ENCODE measurements at regions not wholly inside any gene's neighbourhood (a gene's known extent, or its start where the extent isn't known, plus 50 kb on each side); places are given as distances from the start of the nearest gene placed in this dataset.

- DNase-seq (ENCODE audit: low read depth, low spot score): no peak
Observed at GRCh38 chrX:151476604-151477303, 79.7 kb downstream of the VMA21 start.

- no peak for DNase-seq (ENCODE audit: low read depth, low spot score)
Observed at GRCh38 chrX:151478058-151478457, 81.1 kb downstream of the VMA21 start.

GRCh38 chrX:151488677-151489076 lies 74.8 kb upstream of the PASD1 start:
- peak; percentile 28 for DNase-seq (ENCODE audit: low read depth, low spot score)

GRCh38 chrX:151505796-151506195 lies 57.7 kb upstream of the PASD1 start:
- peak; percentile 49 for DNase-seq (ENCODE audit: low read depth, low spot score)

DNA sequence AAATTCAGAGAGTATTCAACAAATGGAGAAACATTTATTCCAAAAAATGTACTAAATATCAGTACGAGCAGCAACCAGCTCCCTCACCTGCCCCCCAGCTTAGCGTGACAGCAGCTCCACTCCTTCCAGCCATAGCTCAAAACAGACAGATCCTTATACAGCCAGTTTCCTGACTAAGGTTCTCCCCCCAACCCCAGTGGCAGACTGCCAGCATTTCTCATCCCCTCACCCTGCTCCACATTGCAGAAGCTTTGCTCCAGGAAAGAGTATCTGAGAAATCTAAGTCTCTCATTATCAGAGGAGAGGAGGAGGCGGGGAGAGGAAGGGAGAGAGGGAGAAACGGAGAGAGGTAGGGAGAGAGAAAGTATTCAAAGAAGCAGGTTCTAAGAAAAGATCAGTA lies 53.3 kb upstream of the PASD1 start:
- DNase-seq (ENCODE audit: low read depth, low spot score): no peak

- no peak for DNase-seq (ENCODE audit: low read depth, low spot score)
Observed at GRCh38 chrX:151513472-151513871, 50.0 kb upstream of the PASD1 start.

All from ELF-1 (cell line).